H1 (cell line): ENCODE measurements at regions not wholly inside any gene's neighbourhood (a gene's known extent, or its start where the extent isn't known, plus 50 kb on each side); places are given as distances from the start of the nearest gene placed in this dataset.

Experiments used
- HDAC2 ChIP-seq, 2 experiments: fragments of 300-600 bp in 1 of 2; sonication (generic) in 1 of 2; IDR thresholded peaks; 2 replicates each; pipeline ENCODE4 v1.6.1; 2011 to 2012; ENCODE audit warnings: low read depth in 2 of 2, low read length in 2 of 2, mild to moderate bottlenecking in 2 of 2, moderate library complexity in 2 of 2, borderline replicate concordance in 1 of 2, inconsistent platforms in 1 of 2
- TF ChIP-seq, protein P1 (sequence below): IDR thresholded peaks from 2 replicates; pipeline ENCODE4 v1.6.1; 2012; ENCODE audit warnings: inconsistent platforms

DNA sequence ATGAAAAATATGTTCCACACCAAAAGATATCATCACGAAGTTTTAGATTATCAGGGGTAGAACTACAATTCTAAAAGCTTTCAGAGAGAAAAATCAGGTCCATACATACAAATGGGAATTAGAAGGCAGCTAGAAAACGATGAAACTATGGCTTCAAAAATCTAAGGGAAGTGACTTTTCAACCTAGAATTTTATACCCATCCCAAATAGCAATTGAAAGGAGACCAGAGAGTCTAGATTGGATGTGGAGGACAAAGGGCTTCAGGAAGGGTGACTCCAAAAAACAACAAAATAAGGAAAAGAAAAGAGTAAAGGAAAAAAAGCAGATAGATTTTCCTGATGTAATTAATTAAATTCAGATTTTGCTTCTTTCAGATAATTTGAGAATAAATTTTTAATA lies 72.0 kb upstream of the CEP78 start (continued):
- no peak for TF ChIP-seq HDAC2 (IDR thresholded peaks at IDR 0.05; ENCODE audit: borderline replicate concordance in 1 of 2, low read depth in 2 of 2, low read length in 2 of 2)
- TF ChIP-seq, protein P1, sequence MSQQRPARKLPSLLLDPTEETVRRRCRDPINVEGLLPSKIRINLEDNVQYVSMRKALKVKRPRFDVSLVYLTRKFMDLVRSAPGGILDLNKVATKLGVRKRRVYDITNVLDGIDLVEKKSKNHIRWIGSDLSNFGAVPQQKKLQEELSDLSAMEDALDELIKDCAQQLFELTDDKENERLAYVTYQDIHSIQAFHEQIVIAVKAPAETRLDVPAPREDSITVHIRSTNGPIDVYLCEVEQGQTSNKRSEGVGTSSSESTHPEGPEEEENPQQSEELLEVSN = no peak
